ENCODE measurements at regions not wholly inside any gene's neighbourhood (a gene's known extent, or its start where the extent isn't known, plus 50 kb on each side); places are given as distances from the start of the nearest gene placed in this dataset.

- TF ChIP-seq POLR2A (IDR thresholded peaks at IDR 0.05) (no peak), CTCF (IDR thresholded peaks at IDR 0.05) (no peak)
Observed at GRCh38 chr3:30156586-30157498, 449.6 kb upstream of the TGFBR2 start.
